NCI-H1105 treated with DMSO at 0.1 percent for 48 hours (cell line): ENCODE measurements at regions not wholly inside any gene's neighbourhood (a gene's known extent, or its start where the extent isn't known, plus 50 kb on each side); places are given as distances from the start of the nearest gene placed in this dataset.
"Not testable (repeated sequence)": the region's sequence is repeated elsewhere in the genome, so short reads cannot be mapped to it uniquely, and the experiment has no call there.

ENCODE experiments used
- DNase-seq: peaks from one replicate; lab custom pipeline; 2025; lab: John Stamatoyannopoulos, UW

GRCh38 chr5:18732556-18733479, 1098.6 kb downstream of the TAF11L14 start:
- DNase-seq, result no peak

GRCh38 chr5:18736051-18736398, 1101.8 kb downstream of the TAF11L14 start:
- no peak for DNase-seq

- DNase-seq, result not testable (repeated sequence)
Measured at GRCh38 chr5:18736736-18737135, 1102.5 kb downstream of the TAF11L14 start.

- no peak for DNase-seq
Measured at GRCh38 chr5:18740301-18740700, 1106.0 kb downstream of the TAF11L14 start.

- DNase-seq, result no peak
Measured at GRCh38 chr5:18742830-18743229, 1108.6 kb downstream of the TAF11L14 start.

- DNase-seq, result no peak
Measured at GRCh38 chr5:18744441-18744840, 1110.2 kb downstream of the TAF11L14 start.

GRCh38 chr5:18745042-18745987, 1111.1 kb downstream of the TAF11L14 start:
- DNase-seq, result peak; percentile 43

- DNase-seq, result peak; percentile 71
Measured at GRCh38 chr5:18745988-18746615, 1111.8 kb downstream of the TAF11L14 start.

GRCh38 chr5:18749763-18750162, 1115.5 kb downstream of the TAF11L14 start:
- DNase-seq, result no peak

GRCh38 chr5:18752317-18752716, 1118.1 kb downstream of the TAF11L14 start:
- no peak for DNase-seq

- no peak for DNase-seq
Measured at GRCh38 chr5:18754201-18754600, 1119.9 kb downstream of the TAF11L14 start.

GRCh38 chr5:18761801-18762200, 1127.5 kb downstream of the TAF11L14 start:
- no peak for DNase-seq

- DNase-seq, result no peak
Measured at GRCh38 chr5:18764161-18764560, 1129.9 kb downstream of the TAF11L14 start.

GRCh38 chr5:18765304-18765703, 1131.0 kb downstream of the TAF11L14 start:
- no peak for DNase-seq

- DNase-seq, result no peak
Measured at GRCh38 chr5:18771097-18771610, 1136.9 kb downstream of the TAF11L14 start.

- no peak for DNase-seq
Measured at GRCh38 chr5:18772475-18772874, 1138.2 kb downstream of the TAF11L14 start.

- DNase-seq, result no peak
Measured at GRCh38 chr5:18778225-18778624, 1144.0 kb downstream of the TAF11L14 start.

- no peak for DNase-seq
Measured at GRCh38 chr5:18789218-18789998, 1155.1 kb downstream of the TAF11L14 start.

GRCh38 chr5:18792145-18792544, 1157.9 kb downstream of the TAF11L14 start:
- no peak for DNase-seq

GRCh38 chr5:18797222-18797621, 1163.0 kb downstream of the TAF11L14 start:
- no peak for DNase-seq

GRCh38 chr5:18798058-18798457, 1163.8 kb downstream of the TAF11L14 start:
- no peak for DNase-seq
